SH-SY5Y (cell line): ENCODE measurements at regions not wholly inside any gene's neighbourhood (a gene's known extent, or its start where the extent isn't known, plus 50 kb on each side); places are given as distances from the start of the nearest gene placed in this dataset.

ENCODE experiments used
- GATA2 ChIP-seq: IDR thresholded peaks from 2 replicates; pipeline ENCODE4 v1.6.1; 2011; ENCODE audit warnings: mild to moderate bottlenecking, low read depth, low read length
- GATA3 ChIP-seq: IDR thresholded peaks from 2 replicates; pipeline ENCODE4 v1.6.1; 2011; ENCODE audit warnings: low read depth, mild to moderate bottlenecking, low read length, moderate library complexity

DNA sequence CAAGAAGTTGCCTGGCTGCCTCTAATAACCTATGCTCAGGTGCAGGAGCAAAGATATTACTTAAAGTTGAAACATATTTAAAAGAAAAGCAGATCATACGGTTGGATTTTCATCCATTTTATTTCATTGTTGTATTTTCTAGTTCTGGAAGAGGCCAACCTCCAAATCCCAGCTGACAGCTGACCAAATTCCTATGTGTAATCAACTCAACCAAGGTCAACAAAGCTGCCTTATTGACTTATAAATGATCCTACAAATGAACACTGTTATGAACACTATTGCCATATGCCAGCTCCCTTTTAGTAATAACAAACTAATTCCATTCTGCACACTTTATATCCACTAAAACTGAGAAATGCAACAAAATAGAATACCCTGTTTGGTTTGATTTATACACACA is 1537.4 kb downstream of the SLITRK1 start:
- TF ChIP-seq GATA2 (no peak), GATA3 (no peak)
